HG03575 (cell line): ENCODE measurements at regions not wholly inside any gene's neighbourhood (a gene's known extent, or its start where the extent isn't known, plus 50 kb on each side); places are given as distances from the start of the nearest gene placed in this dataset.
"Not testable (repeated sequence)": the region's sequence is repeated elsewhere in the genome, so short reads cannot be mapped to it uniquely, and the experiment has no call there.

Source experiments
- ATAC-seq: cut with Tn5 transposase; IDR thresholded peaks from one replicate; pipeline ENCODE4 v1.9.1; 2021; ENCODE audit not compliant: unreplicated experiment, insufficient number of reproducible peaks, low FRiP score; ENCODE audit errors: extremely low read depth

DNA sequence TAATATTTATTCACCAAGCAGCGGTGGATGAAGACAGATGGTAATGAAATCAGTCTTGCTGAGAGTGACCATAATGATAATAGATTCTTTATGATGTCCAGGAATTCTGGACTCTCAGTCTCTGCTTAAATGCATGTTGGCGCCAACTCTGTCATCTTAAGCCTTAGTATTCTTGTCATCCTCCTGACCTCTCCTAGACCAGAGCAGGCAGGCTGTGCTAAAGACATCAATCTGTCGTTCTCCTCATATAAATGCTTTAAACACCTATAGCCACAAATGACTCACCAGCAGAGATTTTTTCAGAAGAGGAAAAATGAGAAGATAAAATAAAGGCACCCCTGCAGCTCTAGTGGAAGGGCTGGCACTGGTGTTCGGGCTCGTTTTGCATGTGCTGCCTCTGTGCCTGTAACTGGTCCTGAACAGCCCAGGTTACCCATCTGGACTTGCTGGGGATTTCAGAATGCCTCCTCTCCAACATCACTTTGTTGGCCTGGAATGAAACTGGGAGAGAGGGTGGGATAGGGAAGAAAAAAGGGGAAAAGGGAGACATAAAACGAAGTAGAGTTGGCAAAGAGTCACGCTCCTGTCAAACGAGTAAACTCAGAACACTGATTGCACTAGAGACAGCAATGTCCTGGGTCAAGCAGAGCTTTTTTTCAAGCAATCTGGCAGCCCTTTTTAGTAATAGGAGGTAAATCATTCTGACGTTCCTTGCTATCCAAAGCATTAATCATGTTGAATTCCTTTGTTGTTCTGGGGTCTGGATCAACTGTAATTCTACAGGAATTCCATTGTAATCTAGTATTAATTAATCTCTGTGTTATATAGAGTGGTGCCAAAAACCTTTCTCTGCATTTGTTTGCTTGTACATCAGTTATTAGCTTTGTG, 195.5 kb upstream of the CLINT1 start:
- ATAC-seq: no peak

DNA sequence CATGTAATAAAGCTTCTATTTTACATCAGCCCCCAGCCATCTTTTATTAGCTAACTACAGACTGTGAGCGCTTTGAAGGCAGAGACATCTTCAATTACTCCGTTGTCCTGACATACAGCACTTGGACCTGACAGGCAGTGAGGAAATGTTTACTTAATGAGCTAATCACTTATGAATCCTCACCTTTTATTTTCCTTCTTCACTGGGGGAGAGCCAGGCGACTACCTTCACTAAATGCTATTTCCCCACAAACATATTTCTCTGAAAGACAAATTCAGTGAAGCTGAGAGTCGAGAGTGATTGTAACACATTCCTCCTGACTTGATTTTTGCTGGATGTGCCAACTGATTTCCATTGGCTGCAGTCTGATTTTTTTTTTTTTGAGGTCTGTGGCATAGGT, 192.1 kb upstream of the CLINT1 start:
- no peak for ATAC-seq

DNA sequence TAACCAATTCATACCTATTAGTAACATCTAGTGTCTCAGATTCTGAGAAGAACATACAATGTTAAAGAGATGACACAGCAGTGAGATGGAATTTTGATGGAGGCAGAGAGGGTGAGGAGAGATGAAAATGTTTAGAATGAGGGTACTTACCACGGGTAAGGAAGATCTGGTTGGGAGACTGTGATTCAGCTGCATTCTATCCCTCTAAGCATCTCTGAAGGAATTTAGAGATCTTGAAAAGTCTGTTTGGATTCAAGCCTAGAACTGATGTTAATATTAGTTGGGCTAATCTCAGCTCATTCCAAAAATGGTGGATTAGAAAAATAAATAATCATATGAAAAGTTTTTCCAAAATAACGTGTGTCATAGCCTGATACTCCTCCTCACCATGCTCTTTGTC, 191.5 kb upstream of the CLINT1 start:
- no peak for ATAC-seq

DNA sequence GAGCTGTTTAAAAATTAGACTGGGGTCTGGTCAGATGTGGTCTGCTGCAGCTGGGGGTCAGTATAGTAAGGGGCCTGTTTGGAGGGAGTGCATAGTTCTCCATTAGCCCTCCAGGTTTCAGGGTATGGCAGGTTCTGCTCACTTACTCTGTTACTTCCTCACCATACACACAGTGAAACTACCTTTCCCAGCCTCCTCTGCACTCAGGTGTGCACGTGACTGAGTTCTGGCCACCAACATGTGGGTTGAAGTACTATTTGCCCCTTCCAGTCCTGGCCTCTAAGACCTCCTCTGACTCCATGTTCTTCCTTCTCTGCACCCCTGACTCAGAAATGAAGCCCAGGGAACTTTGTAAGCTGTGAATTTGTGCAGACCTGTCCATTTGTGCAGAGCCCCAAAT, 190.5 kb upstream of the CLINT1 start:
- no peak for ATAC-seq

DNA sequence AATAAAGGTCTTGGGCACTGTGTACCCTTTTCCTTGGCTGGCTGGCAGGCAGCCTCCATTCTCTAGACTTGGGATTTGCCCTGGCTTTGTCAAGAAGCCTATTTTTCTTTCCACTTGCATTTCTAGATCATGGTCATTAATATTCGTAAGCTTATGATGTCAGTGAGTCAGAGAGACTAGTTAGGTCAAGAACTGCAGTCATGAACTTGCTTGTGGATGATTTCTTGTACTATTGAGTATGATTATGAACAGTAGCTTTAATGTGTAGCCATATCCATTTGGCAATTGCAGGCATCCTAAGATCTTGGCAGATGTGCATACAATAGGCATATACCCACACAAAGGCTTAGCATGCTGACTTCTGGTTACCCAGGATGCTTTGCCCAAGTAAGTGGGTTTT, 186.8 kb upstream of the CLINT1 start:
- ATAC-seq: no peak

DNA sequence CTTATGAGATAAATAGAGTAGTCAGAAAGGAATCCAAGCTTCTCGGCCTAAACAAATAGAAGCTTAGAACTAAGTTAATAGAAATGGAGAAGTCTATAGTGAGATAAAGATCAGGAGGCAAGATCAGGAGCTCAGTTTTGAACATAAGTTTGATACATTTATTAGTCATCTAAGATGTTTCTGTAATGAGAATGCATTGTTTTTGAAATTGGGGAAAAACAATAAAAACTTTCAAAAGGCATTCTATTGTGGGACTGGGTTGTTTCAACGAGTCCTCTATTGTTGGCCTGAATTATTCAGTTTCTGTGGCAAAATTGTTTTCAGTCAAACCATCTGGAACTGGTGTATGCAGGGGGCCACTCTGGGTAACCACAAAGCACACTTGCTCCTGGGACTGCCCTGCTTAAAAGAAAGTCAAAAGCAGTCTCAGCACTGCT, 181.0 kb upstream of the CLINT1 start:
- no peak for ATAC-seq

DNA sequence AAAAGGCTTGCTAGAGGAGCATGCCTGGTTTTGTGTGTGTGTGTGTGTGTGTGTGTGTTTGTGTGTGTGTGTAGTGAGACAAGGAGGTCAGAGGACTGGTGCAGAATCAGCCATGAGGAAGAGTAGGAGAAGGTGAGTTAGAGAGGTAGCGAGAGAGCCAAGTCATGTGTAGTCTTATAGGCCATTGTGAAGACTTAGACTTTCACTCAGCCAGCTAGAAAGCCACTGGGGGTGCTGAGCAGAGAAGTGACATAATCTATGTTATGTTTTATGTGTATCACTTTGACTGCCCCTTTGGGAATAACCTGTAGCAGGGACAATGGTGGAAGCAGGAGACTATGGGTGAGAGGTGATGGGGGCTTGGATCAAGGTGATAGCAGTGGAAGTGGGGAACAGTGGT, 180.5 kb upstream of the CLINT1 start:
- no peak for ATAC-seq

DNA sequence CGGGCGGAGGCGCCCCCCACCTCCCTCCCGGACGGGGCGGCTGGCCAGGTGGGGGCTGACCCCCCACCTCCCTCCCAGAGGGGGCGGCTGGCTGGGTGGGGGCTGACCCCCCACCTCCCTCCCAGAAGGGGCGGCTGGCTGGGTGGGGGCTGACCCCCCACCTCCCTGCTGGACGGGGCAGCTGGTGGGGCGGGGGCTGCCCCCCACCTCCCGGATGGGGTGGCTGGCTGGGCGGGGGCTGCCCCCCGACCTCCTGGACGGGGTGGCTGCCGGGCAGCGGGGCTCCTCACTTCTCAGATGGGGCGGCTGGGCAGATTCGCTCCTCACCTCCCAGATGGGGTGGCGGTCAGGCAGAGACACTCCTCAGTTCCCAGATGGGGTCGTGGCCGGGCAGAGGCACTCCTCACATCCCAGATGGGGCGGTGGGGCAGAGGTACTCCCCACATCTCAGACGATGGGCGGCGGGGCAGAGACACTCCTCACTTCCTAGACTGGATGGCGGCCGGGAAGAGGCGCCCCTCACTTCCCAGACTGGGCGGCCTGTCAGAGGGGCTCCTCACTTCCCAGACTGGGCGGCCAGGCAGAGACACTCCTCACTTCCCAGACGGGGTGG, 178.1 kb upstream of the CLINT1 start:
- not testable (repeated sequence) for ATAC-seq

DNA sequence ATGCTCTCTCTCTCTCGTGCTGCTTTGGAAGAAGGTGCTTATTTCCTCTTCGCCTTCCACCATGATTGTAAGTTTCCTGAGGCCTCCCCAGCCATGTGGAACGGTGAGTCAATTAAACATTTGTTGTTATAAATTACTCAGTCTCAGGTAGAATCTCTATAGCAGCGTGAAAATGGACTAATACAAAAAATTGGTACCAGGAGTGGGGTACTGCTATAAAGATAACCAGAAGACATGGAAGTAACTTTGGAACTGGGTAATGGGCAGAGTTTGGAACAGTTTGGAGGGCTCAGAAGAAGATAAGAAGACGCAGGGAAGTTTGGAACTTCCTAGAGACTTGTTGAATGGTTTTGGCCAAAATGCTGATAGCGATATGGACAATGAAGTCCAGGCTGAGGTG, 175.6 kb upstream of the CLINT1 start:
- ATAC-seq: not testable (repeated sequence)

DNA sequence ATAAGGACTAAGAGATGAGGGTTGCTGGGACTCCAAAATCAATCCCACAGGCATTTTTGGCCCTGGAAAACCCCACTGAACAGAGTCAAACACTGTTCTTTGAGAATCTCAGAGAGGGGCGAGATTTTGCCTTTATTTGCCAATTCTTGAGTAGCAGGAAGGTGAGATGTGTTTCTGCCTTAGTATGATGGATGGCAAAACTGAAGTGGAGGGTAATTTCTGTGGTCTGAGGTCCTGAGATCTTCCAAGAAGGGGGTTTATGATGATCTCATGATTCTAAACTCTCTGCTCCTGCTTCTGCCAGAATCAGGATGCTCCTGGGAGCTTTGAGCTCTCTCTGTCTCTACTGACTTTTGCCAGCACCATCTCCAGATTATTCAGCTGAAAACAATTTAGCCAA, 174.8 kb upstream of the CLINT1 start:
- ATAC-seq: no peak

DNA sequence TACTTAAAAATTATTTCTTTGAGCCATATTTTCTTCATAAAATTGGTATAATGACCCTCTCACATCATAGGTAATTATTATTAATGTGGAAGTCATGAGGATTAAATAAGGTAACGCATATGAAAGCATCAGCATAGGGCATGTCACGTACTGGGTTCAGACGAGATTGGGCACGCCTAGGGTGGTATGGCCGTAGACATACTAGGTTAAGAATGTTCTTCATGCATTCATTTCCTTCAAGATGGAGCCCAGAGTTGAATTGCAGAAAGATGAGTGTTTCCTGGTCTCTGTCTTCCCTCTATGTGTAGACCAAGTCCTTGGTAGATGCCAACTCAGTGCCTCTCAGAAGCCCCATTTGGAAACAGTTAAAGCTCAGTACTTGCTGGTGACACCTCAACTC, 174.1 kb upstream of the CLINT1 start:
- no peak for ATAC-seq

DNA sequence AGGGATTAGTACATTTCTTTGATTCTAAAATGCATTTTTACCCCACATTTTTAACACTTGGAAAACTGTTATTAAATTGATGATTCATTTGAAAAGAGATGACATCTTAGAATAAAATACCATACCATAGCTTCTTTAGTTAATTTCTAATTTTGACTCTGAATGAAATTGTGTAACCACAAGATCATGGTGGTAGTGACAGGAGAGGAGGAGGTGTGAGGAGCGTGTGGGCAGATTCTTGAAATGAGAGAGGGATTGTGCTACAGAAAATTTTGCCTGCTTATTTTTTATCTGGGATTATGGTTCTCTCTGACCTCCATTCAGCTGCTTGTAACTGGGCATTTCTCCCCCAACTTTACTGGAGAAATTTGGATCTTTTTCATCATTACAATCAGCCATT, 173.3 kb upstream of the CLINT1 start:
- ATAC-seq: no peak

DNA sequence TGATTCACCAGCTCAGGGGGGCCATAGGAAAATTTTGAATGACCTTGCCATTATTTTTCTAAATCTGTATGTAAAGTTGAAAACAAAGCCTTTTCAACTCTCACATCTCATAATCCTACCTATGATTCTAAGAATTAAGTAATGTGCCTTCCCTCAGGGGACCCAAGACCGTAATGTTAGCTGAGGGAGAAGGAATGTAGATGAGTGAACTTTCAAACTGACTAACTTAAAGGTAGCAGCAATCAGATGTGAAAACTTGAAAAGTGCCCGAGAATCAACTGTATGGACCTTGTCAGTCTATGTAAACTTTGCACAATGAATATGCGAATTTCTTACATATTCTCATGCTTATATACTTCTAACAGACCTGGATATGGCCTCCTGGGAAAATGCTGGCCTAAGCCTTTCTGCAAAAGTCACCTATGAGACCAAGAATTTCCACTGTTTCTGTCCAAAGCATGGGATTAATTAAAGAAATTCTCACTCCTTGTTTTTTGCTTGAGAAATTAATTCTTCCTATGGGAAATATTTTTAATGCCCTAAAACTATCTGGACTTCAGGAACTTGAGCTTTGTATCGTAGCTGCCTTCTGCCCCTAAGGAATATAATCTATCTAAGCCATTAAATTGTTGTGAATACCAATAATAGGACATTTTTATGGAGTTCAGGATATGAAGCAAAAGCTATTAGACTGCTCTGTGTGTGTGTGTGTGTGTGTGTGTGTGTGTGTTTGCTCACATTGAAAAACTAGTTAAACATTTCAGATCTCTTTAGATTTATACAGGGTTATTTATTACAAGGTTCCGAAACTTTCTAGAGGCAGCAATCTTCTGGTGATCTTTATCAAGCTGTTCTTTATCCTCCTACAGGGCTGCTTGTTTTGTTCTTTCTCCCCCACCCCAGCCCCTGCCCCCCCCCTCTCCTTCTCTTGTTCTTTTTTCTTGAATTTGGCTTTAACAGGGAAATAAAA, 169.1 kb upstream of the CLINT1 start:
- no peak for ATAC-seq

DNA sequence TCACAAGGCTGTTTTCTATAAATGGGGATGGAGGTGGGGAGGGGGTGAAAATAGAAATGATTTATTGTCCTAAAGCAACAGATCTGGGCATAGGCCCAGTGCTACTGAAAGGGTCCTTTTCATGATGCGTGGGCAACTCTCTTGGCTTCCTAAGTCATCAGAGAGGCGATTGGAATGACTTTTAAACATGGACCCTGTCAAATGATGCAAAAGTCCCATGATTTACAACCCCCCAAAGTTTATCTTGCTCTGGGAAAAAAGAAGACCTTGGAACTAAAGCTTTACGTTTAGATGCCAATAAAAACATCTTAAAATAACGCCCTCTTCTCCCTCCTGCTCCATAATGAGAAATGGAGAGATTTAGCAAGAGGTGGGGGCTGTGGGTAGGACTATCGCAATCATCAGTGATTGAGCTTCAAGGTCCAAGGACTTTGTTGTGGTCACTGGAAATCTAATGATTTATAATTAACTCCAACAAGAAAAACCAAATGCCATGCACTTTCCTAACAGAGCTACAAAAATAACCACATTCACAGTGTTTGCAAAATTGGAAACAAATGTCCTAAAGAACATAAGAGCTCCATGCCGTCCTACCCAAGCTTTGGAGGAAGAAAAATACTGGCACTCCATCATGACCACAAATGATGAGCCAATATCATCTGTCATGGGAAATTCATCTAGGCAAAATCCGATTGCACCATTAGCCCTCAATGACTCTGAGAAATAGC, 167.5 kb upstream of the CLINT1 start:
- ATAC-seq: no peak

DNA sequence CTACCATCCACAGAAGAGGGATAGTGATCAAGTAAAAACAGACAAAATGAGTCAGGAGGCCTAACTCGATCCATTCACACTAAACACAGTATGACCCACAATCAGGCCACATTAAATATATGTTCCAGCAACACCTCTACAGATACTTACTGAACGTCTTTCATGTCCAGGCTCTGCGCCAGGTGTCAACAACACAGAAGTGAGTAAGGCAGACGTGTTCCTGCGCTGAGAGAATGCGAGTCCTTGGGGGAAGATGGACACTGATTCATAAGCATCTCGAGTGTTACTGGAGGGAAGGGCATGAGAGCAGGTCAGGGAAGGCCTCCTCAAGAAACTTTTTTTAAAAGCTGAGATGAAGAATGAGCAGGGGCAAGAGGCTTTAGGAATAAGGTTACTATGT, 164.3 kb upstream of the CLINT1 start:
- ATAC-seq: no peak

DNA sequence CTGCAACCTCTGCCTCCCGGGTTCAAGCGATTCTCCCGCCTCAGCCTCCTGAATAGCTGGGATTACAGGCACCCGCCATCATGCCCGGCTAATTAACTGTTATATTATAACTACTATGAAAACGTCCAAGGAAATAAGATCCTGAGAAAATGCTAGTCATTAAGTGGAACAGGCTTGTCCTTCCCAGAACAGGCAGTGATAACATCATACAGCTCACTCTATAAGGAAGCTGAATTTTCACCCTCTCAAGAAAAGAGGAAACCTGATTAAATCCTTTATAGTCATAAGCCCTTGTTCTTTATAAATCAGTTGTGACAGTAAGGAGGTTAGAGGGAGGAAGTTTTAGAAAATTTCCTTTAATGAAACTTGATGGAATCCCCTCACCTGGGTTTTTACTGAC, 163.9 kb upstream of the CLINT1 start:
- no peak for ATAC-seq

DNA sequence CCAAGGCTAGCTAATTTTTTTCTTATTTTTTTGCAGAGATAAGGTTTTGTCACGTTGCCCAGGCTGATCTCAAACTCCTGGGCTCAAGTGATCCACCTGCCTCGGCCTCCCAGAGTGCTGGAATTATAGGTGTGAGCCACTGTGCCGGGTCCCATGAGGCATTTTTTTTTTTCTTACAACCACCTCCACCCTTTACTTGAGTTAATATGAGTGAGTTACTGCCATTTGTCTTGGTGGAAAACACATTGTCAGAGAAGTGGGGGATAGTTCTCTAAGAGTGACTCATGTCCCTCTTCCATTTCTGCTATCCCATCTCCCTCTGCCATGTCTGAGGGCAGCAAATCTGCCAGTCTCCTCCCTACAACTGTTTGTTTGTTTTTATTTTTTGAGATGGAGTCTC, 163.4 kb upstream of the CLINT1 start:
- ATAC-seq: no peak

DNA sequence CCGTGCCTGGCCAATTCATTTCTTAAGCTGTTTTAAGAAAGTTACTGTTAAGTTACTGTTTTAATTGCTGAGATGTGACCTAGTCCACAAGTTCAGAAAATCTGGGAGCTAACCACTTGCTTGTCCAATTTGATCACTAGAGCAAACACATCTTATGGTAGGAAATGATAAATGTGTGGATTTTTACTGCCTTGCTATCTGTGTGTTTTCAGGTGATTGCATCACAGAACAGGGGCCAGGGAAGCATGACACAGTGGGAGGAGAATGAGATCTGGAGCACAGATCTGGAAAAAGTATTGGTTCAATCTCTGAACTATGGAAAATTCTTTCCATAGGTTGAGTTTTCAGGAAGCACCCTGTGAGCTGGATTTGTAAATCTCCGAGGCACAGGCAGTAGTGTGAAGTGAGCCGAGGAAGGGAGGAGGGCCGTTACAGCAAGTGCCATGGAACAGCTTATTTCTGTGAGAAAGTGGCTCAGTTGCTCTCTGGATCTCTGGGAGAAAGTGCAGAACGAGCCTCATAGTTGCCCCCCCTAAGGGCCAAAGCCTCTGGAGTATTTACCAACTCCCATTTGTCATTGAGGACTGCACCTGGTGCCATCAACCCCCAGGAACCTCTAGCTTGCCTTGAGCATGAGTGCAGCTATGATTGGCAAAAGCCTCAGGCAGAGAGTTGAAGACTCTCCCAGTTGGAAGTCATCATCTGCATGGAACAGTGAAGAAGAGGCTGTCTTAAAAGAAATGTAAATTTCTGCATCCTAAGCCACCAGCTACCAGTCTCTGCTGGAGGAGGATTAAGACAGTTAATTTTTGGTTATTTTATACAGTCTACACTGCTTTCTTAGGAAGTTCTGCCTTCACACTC, 161.8 kb upstream of the CLINT1 start:
- ATAC-seq: no peak
